Stromal cell of bone marrow (primary cell): ENCODE measurements at regions not wholly inside any gene's neighbourhood (a gene's known extent, or its start where the extent isn't known, plus 50 kb on each side); places are given as distances from the start of the nearest gene placed in this dataset.
"Not testable (repeated sequence)": the region's sequence is repeated elsewhere in the genome, so short reads cannot be mapped to it uniquely, and the experiment has no call there.

Experiments
- DNase-seq: peaks from one replicate; pipeline ENCODE4 v3.0.0-alpha.2; 2012; ENCODE audit warnings: low read depth

DNA sequence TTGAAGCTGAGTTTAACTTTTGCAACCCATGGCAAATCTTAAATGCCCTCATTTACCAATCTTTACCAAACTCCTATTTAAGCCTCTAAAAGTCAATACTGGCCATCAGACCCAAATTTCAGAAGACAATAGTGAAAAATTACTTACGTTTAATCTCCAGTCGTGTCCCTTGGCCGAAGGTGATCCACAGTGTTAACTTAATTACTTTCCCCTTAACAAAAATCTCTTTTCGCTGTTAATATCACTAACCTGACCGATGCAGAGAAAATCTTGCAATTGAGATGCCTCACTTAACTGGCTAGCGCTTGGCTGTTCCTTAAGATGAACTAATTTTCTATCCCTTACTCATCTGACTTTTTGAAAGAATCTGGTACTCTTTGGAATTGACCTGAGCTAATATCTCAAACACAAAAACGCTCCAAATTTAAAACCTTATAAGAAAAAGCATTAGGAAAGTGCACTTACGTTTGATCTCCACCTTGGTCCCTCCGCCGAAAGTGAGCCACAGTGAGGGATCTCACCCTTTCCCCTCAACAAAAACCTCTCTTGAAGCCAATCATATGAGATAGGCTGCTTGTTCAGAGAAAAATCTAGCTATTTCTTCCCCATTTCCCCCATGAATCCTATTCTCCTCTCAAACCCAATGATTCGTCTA is 169.1 kb downstream of the RPIA start:
- DNase-seq: no peak

DNA sequence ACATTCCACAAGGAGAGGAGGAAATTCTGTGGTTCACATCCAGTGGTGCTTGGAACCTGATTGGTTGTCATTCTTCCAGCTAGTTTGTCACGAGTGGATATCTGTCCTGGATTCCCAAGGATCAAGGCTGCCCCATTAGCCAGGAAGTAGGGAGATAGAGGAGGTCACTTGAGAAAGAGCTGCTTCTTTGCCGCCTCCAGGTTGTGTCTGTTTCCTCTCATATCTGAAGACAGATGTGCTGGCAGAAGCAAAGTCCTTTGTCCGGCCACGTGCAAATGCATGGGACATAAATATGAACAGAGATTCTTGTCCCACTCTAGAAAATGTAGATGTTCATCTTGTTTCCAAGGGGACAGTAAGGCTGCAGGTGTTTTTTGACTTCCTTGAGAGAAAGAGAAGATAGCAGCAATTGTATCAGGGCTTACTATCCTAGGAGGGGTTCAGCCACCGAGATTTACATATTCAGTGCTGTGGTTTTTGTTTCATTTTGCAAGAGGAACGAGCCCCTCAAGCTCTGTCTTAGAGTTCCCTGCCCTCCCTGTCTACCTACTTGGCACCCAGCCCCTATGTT is 174.4 kb downstream of the RPIA start:
- DNase-seq: no peak

DNA sequence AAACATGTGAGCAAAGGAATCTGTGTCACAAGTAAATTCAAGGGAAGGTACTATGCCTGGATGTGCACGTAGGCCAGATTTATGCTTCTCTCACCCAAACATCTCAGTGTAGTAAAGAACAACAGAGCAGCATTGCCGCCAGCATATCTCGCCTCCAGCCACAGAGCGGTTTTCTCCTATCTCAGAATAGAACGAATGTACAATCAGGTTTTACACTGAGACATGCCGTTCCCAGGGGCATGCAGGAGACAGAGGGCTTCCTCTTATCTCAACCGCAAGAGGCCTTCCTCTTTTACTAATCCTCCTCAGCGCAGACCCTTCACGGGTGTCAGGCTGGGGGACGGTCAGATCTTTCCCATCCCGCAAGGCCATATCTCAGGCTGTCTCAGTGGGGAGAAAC is 175.3 kb downstream of the RPIA start:
- DNase-seq: no peak

DNA sequence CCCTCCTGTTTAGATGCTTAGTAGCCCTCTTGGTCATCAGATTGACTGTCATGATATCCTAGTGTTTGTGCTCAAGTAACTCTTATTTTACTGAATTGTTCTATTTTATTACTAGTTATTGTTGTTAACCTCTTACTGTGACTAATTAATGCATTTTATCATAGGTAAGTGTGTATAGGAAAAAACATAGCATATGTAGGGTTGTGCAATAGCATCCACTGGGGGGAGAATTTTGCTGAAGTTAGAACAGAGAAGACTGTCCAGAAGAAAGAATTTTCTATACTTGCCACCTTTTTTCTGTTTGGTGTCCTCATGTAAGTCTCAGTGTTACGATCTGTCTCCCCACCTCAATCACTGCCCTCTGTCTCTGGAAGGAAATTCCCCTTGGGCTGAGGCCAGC is 177.4 kb downstream of the RPIA start:
- DNase-seq: no peak

DNA sequence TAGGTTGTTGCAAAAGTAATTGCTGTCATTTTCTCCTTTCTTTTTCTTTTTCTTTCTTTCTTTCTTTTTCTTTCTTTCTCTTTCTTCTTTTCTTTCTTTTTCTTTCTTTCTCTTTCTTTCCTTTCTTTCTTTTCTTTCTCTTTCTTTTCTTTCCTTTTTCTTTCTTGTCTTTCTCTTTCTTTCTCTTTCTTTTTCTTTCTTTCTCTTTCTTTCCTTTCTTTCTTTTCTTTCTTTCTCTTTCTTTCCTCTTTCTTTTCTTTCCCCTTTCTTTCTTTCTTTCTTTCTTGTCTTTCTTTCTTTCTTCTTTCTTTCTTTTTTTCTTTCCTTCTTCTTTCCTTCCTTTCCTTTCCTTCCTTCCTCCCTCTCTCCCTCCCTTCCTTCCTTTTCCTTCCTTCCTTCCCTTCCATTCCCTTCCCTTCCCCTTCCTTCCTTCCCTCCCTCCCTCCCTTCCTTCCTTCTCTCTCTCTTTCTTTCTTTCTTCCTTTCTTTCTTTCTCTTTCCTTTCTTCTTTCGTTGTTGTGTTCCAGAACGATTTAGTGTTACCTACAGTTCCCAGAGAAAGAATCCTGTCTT is 178.9 kb downstream of the RPIA start:
- DNase-seq: no peak

DNA sequence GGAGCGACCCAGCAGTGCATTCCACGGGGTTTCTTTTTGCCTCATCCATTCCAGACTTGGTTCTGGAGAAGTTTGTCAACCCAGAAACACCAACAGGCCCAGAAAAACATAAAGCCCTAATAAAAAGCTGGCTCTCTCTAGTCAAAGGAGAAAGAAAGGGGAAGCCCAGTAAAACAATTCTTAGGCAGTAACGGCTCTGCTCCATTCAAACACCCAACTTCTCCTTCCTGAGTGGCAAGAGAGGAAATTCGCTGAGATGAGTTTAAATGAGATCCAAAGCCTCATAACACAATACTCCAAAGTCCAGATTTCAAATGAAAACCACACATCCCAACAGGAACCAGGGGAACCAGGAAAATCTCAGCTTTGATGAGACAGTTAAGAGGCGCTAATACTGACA is 179.9 kb downstream of the RPIA start:
- DNase-seq: no peak

DNA sequence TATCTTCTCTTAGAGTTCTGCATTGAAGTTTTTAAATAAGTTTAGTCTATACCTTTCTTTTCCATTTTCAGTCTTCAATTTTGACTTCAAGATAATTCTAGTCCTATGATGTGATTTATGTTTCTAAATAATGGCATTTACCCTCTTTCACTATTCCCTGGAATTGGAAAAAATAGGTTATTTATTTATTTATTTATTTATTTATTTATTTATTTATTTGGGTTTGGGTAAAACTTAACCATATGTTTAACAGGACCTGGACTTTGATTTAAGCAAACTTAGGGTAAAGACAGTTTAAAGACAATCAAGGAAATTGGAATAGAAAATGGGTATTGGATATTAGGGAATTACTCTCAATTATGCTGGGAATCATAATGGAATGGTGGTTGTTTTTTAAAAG is 182.1 kb downstream of the RPIA start:
- DNase-seq: no peak

DNA sequence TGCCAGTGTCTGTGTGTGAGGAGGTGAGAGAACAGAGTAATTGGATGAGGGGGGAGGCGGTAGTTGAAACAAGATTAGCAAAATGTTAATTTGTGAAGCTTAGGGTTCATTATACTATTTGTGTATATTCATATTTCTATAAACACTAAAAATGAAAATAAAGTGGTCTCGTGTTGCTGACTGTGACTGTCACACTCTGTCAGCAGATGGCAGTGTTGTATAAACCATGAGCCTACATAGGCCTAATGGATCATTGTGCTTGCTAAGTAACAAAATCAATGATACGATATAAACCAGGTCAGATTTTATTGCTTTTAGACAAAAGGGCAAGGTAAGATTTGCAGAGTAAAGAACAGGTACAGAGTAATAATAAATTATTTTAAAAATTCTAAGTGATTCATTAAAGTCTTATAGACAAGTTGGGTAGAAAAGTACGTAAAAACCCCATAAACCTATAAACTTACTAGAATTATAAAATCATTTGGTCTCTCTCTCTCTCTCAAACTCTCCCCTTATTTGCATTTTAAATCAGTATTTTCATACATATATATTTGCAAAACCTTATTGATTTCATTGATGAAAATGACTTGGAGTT is 182.7 kb downstream of the RPIA start:
- peak; percentile 45 for DNase-seq

DNA sequence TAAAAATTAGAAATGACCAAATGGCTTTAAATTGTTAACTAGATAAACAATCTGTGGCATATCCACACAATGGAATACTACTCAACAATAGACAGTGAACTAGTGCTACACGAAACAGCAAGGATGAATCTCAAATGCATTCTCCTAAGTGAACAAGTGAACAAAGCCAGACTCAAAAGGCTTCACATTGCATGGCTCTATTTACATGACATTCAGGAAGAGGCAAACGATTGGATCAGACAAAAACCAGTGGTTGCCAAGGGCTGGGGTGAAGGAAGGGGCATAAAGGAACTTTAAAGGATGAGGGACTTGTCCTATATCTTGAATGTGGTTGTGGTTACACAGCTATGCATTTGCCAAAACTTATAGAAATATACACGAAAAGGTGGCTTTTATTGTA is 184.3 kb downstream of the RPIA start:
- DNase-seq: no peak

DNA sequence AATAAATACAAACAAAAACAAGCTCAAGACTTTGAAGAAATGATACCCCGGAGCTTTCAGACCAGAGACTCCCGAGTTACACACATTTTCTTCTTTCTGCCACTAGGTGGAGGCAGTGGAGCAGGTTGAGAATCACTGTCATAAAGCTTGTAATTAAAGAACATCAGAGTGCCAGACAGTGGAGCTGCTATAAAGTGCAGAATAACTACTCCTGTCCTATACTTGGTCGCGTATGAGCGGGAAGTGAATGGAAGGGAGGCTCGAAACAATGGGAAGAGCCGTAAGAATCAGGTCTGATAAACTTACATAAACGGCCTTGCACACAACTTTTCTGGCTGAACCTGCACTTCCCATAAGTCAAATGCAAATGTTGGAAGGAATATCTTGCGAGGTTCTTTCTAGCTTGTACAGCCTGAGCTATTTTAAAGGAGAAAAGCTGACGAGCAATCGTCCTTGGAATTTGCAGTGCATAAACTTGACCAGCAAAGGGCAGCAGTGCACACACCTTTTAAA is 189.0 kb downstream of the RPIA start:
- DNase-seq: peak; percentile 28

DNA sequence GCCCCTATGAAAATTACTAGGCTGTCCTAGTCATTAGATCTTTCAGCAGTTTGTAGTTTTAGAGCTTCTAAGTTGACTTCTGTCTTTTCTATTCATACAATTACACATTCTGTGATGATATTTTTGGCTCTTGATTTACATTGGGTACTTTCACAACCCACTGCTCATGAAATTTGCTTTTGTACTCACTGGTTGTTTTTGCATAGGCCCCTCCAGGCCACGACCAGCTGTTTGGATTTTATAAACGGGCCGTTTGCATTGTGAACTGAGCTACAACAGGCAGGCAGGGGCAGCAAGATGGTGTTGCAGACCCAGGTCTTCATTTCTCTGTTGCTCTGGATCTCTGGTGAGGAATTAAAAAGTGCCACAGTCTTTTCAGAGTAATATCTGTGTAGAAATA is 193.8 kb downstream of the RPIA start:
- DNase-seq: no peak

DNA sequence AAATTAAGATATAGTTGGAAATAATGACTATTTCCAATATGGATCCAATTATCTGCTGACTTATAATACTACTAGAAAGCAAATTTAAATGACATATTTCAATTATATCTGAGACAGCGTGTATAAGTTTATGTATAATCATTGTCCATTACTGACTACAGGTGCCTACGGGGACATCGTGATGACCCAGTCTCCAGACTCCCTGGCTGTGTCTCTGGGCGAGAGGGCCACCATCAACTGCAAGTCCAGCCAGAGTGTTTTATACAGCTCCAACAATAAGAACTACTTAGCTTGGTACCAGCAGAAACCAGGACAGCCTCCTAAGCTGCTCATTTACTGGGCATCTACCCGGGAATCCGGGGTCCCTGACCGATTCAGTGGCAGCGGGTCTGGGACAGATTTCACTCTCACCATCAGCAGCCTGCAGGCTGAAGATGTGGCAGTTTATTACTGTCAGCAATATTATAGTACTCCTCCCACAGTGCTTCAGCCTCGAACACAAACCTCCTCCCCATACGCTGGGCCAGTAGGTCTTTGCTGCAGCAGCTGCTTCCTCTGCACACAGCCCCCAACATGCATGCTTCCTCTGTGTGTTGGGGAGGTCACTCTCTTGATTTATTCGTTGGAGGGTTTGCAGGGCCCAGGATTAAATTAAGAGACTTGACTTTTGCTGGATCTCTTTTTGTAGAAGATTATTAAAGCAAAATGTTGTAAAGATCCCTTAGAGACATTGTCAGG is 194.4 kb downstream of the RPIA start:
- no peak for DNase-seq

DNA sequence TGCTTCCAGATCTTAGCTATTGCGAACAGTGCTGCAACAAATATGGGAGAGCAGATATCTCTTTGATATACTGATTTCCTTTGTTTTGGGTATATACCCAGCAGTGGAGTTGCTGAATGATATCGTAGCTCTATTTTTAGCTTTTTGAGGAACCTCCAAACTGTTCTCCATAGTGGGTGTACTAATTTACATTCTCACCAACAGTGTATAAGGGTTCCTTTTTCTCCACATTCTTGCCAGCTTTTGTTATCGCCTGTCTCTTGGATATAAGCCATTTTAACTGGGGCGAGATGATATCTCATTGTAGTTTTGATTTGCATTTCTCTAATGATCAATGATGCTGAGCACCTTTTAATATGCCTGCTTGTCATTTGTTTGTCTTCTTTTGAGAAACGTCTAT is 196.0 kb downstream of the RPIA start:
- DNase-seq: not testable (repeated sequence)

DNA sequence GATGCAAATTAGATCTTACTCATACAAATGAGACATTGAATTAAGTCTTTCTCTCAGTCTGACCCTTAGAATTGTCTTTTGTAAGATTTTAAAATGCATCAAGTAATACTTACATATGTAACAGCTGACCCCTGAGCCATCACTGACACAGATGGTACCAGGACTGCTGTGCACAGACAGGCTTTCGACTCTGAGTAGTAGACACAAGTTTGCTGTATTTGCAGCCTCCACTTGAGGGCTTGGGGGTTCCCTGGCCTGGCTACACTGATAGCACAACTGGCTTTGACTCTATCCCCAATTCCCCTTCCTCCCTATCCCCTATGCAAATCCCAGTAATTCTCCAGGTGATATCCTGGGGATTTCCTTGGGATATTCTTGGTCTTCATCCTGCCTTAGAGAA is 200.7 kb downstream of the RPIA start:
- no peak for DNase-seq

DNA sequence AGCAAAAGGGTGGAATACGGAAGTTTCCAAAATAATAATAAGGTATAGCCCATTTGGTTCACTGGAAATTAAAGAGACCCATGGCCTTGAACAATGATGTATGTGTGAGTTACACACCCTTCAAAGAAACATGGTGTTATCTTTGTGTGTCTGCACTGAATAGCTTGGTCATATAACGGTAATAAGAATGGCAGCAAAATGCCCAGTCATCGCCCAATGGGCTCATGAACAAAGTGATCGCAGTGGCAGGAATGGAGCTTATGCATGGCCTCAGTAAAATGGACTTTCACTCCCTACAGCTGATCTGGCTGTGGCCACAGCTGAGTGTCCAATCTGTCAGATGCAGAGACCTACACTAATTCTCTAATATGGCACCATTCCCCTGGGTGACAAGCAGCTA is 201.3 kb downstream of the RPIA start:
- DNase-seq: no peak

DNA sequence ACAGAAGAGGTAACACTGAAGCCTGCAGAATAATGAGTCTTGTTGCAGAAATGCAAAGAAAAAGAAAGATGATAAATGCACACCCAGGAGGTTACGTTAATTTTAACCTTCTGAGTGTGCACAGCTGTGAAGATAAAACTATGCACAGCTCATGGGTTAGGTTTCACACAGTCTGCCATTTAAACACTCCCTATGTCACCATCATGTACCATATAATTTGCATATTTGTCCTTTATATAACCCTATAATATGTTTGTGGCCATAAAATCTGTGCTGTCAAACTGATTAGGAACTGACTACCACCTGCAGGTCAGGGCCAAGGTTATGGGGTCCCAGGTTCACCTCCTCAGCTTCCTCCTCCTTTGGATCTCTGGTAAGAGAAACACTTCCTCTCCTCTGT is 205.5 kb downstream of the RPIA start:
- DNase-seq: no peak

DNA sequence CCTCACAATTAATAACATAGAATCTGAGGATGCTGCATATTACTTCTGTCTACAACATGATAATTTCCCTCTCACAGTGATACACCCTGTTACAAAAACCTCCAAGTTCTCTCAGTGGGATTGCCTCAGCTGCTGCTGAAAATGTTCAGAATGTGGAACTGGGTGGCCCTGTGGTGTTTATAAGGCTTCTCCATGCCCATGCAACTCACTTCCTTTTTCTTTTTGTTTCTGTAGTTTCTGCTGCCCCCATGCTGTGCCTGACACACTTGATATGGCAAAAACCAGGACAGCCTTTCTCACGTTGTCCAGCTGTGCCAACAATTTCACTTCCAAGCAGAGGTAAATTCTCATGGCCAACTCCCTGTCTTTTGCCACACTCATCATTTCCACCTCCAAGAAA is 206.2 kb downstream of the RPIA start:
- no peak for DNase-seq

DNA sequence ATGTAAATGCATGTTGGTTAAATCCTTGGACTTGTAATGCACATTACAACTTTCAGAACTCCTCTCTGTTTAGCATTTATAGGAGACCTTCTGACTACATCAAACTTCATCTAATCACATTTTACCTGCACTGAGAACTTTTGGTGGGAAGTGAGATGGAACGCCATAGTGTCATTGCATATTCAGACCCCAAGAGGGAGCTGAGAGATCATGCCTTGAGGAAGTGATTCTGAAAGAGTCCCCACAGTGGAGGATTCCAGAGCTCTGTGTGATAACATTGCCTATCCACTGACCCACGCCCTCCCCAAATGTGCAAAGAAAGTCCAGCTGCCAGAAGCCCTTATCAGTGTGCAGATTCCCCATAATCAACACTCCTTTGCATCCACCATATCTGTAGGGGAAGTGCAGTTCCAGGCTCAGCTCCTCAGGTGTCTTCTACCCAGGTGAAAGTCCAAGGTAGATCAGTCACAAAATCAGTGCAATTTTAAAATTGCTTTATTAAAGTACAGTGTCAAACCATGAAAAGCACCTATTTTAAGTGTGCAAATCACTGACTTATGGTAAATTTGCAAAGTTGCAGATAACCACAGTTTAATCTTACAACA is 212.4 kb downstream of the RPIA start:
- peak; percentile 5 for DNase-seq

DNA sequence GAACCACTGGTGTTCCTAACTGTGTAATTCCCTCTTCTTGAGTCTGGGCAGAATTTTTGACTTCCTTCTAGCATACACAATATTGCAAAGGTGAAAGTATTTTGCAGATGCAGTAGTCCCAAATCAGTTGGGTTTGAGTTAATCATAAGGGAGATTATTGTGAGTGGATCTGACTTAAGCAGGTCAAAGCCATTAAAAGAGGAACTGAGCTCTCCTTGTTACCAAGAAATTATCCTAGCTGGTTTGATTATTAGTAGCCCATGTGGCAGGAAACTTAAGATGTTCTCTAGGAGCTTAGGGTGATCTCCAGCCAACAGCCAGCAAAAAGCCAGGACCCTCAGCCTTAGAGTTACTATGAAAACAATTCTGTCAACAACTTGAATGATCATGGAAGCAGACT is 221.8 kb downstream of the RPIA start:
- DNase-seq: no peak

DNA sequence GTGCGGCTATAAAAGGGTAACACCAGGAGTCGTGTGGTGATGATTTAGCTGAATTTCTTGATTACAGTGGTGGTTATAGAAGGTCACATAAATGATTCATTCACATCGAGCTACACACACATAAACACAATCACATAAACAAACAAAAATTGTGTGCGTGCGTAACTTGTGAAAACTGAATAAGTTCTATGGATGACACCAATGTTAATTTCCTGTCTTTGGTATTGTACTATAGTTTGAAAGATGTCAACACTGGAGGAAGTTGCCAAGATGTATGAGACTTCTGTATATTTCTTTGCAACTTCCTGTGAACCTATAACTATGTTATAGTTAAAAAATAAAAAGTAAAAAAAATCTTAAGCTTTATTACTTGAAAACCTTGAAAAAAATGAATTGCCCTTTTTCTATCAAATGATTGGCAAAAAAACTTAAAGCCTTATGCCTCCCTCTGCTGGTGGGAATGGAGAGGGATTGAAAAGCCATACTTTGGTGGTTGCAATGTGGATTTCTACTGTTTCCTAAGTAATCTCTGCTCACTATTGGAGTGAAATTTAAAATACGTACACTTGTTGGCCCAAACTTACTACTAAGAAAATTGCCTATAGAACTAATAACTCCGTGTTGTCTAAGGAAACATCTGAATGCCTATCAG is 227.7 kb downstream of the RPIA start:
- peak; percentile 9 for DNase-seq

DNA sequence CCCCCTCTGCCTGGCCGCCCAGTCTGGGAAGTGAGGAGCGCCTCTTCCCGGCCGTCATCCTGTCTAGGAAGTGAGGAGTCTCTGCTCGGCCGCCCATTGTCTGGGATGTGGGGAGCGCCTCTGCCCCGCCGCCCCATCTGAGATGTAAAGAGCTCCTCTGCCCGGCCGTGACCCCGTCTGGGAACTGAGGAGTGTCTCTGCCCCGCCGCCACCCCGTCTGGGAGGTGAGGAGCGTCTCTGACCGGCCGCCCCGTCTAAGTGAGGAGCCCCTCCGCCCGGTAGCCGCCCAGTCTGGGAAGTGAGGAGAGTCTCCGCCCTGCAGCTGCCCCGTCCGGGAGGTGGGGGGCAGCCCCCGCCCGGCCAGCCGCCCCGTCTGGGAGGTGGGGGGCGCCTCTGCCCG is 228.9 kb downstream of the RPIA start:
- DNase-seq: not testable (repeated sequence)

DNA sequence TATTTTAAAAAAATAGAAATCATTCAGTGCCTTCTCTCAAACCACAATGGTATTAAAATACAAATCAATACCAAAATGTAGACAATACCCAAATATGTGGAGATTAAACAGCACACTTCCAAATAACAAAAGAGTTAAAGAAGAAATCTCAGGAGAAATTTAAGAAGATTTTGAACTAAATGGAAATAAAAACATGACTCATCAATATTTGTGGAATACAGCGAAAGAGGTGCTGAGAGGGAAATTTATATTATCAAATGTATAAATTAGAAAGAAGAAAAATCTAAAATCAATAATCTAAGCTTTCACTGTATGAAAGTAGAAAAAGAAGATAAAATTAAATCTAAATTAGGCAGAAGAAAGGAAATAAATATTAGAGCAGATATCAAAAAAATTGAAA is 233.1 kb downstream of the RPIA start:
- DNase-seq: no peak
